ENCODE measurements at regions not wholly inside any gene's neighbourhood (a gene's known extent, or its start where the extent isn't known, plus 50 kb on each side); places are given as distances from the start of the nearest gene placed in this dataset.

DNA sequence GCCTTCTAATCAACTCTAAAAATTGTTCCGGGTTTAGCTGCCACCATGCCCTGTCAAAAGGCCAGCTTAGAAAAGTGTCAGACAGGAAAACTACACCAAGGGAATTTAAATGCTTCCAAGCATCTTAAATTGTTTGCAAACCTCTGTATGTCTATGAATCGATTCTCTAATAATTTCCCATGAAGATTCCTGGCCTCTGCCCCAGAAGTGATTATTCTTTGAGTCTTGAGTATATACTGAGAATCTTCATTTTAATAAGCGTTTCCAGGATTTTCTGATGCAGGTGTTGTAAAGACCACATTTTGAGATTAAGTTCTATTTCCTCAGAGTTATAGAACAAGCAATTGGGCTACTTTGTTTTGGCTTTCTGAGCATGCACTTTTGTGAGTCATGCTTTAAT, 471.8 kb upstream of the JAG1 start:
- no peak for TF ChIP-seq POLR2A (IDR thresholded peaks at IDR 0.05; ENCODE audit: low read depth, low read length)
- no peak for TF ChIP-seq KDM1A (IDR thresholded peaks at IDR 0.05; ENCODE audit: borderline replicate concordance)
- TF ChIP-seq NFIC (IDR thresholded peaks at IDR 0.05; ENCODE audit: low read depth, low read length), result no peak
- TF ChIP-seq EGR1 (IDR thresholded peaks at IDR 0.05; ENCODE audit: borderline replicate concordance in 1 of 2, low read depth in 2 of 2, low read length in 2 of 2), result no peak
- TF ChIP-seq BHLHE40 (IDR thresholded peaks at IDR 0.05; ENCODE audit: borderline replicate concordance in 1 of 2, low read depth in 2 of 2, low read length in 1 of 2), result no peak
- no peak for TF ChIP-seq BACH1 (IDR thresholded peaks at IDR 0.05; ENCODE audit: borderline replicate concordance)
- no peak for TF ChIP-seq ESRRA (IDR thresholded peaks at IDR 0.05; ENCODE audit: low read length)
- TF ChIP-seq, protein P1, sequence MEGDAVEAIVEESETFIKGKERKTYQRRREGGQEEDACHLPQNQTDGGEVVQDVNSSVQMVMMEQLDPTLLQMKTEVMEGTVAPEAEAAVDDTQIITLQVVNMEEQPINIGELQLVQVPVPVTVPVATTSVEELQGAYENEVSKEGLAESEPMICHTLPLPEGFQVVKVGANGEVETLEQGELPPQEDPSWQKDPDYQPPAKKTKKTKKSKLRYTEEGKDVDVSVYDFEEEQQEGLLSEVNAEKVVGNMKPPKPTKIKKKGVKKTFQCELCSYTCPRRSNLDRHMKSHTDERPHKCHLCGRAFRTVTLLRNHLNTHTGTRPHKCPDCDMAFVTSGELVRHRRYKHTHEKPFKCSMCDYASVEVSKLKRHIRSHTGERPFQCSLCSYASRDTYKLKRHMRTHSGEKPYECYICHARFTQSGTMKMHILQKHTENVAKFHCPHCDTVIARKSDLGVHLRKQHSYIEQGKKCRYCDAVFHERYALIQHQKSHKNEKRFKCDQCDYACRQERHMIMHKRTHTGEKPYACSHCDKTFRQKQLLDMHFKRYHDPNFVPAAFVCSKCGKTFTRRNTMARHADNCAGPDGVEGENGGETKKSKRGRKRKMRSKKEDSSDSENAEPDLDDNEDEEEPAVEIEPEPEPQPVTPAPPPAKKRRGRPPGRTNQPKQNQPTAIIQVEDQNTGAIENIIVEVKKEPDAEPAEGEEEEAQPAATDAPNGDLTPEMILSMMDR (IDR thresholded peaks at IDR 0.05 in 2 of 3, conservative IDR thresholded peaks at IDR 0.05 in 1 of 3; ENCODE audit: control insufficient read depth in 2 of 3, extremely low read depth in 1 of 3, insufficient read depth in 1 of 3, low read depth in 3 of 3, low read length in 3 of 3), result no peak
- TF ChIP-seq RUNX3 (IDR thresholded peaks at IDR 0.05; ENCODE audit: low read length), result no peak
- no peak for TF ChIP-seq TAF1 (IDR thresholded peaks at IDR 0.05; ENCODE audit: borderline replicate concordance, low read depth, low read length)
- no peak for TF ChIP-seq MEF2B (IDR thresholded peaks at IDR 0.05; ENCODE audit: partially characterized antibody, poor library complexity, severe bottlenecking)
- no peak for TF ChIP-seq ZNF24 (IDR thresholded peaks at IDR 0.05)

Data from GM12878 (cell line).